ENCODE measurements at regions not wholly inside any gene's neighbourhood (a gene's known extent, or its start where the extent isn't known, plus 50 kb on each side); places are given as distances from the start of the nearest gene placed in this dataset.
"Not testable (repeated sequence)": the region's sequence is repeated elsewhere in the genome, so short reads cannot be mapped to it uniquely, and the experiment has no call there.

GRCh38 chr6:101116337-101116736, 235.2 kb upstream of the ASCC3 start:
- DNase-seq = no peak

DNA sequence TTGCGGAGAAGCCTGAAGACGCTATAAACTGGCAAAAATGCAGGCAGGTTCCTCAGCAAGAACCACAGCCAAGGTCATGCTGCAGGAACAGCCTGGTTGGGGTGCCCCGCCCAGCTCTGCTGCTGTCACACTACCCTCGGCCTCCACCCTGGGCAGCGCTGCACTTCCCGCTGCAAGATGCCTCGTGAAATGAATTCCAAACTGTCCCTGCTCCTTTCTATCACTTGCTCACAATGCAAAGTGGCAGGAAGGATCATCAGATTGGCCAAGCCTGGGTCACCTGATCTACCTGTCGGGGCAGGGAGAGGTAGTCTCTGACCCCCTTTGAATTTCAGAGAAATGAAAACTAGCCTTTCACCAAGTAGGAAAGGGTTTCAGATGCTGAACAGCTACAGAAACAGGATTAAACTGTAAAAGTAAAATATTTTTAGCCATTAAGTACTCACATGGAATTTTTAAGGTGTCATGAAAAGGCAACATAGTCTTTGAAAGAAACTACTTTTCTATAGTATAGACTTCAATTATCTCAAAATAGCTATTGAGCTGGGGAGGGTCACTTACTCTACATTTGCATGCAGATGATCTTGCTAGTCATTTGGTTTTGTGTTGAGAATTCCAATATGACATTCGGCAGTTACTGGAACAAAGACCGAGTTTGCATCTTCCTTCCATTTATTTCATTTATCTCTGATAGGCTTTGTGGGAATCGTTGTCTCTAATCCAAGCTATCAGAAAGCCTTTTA, 236.4 kb upstream of the ASCC3 start:
- no peak for DNase-seq

- DNase-seq = no peak
Measured at GRCh38 chr6:101118136-101118396, 236.9 kb upstream of the ASCC3 start.

GRCh38 chr6:101120747-101121146, 239.6 kb upstream of the ASCC3 start:
- no peak for DNase-seq

- no peak for DNase-seq
Measured at GRCh38 chr6:101125380-101125971, 244.3 kb upstream of the ASCC3 start.

- no peak for DNase-seq
Measured at GRCh38 chr6:101126501-101126900, 245.4 kb upstream of the ASCC3 start.

GRCh38 chr6:101129851-101130250, 248.7 kb upstream of the ASCC3 start:
- no peak for DNase-seq

DNA sequence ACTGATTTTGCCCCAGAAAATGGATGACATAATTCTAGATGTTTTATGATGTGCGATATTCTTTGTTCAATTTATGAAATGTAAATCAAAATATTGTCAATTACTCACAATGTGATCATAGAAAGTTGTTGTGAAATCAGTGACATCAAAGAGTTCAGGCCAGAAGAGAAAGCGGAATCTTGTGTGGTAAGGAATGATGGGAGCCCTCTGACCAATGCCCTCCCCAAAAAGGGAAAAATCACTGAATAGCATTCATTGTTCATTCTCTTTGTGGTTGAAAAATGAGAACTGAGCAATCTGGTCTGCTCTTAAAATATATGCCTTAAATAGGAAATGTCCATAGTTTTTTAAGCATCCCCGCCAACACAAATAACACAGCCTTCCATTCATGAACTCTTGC, 247.1 kb upstream of the GRIK2 start:
- no peak for DNase-seq

GRCh38 chr6:101150226-101150625, 243.3 kb upstream of the GRIK2 start:
- no peak for DNase-seq

DNA sequence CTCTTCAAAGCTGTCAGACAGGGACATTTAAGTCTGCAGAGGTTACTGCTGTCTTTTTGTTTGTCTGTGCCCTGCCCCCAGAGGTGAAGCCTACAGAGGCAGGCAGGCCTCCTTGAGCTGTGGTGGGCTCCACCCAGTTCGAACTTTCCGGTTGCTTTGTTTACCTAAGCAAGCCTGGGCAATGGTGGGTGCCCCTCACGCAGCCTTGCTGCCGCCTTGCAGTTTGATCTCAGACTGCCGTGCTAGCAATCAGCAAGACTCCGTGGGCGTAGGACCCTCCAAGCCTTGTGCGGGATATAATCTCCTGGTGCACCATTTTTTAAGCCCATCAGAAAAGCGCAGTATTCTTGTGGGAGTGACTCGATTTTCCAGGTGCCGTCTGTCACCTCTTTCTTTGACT, 235.9 kb upstream of the GRIK2 start:
- not testable (repeated sequence) for DNase-seq

DNA sequence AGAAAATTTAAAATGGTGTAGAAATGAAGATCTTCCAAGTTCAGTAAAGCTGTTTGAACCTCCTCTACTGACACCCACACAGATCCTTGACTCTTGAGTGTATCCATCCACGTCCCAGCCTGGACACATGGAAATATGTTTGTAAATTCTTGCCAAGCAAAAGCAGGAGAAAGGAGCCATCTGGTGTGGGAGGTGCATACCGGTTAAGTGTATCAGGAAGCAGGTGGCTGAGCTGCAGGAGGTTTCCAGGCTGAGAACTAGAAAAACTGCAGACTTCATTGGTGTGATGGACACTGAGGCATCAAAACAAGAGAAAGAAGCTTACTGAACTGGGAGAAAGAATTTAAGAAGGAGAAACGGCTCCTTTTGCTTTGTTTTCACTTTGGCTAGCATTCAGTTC, 229.9 kb upstream of the GRIK2 start:
- DNase-seq = no peak

DNA sequence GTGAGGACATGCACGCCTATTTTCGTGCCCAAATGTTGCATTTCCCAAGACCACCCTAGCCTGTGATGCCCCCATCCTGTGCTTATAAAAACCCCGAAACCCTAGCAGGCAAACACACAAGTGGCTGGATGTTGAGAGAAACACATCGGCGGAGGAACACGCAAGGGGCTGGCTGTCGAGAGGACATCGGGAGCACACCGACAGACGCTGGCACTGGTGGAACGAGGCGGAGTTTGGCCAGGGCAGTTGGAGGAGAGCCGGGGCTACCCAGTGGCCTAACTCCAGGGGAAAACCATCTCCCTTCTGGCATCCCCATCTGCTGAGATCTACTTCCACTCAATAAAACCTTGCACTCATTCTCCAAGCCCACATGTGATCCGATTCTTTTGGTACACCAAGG, 225.9 kb upstream of the GRIK2 start:
- no peak for DNase-seq

DNA sequence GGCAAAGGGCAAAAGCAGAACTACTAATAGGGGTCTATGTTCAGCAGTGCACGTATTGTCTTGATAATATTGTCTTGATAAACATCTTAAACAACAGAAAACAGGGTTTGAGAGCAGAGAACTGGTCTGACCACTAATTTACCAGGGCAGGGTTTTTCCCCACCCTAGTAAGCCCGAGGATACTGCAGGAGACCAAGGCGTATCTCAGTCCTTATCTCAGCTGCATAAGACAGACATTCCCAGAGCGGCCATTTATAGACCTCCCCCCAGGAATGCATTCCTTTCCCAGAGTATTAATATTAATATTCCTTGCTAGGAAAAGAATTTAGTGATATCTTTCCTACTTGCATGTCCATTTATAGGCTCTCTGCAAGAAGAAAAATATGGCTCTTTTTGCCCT, 222.5 kb upstream of the GRIK2 start:
- not testable (repeated sequence) for DNase-seq

- no peak for DNase-seq
Measured at GRCh38 chr6:101178748-101179147, 214.8 kb upstream of the GRIK2 start.

DNA sequence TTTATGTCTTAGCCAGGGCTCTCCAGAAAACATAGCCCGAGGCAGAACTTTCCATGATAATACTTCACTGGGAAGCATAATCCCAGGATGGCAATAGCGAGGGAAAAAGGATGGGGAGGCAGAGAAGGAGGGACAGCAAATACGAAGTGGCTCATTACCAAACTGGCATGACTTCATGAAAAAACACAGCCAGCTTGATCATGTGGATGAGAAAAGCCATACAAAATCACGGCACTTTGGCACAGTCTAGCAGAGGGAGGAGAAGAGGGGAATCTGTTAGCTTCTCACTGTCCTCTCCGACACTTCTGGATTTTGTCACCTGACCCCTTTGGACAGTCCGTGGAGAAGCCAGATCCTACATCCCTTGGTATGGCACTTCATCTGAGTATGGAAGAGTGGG, 212.5 kb upstream of the GRIK2 start:
- no peak for DNase-seq

- not testable (repeated sequence) for DNase-seq
Measured at GRCh38 chr6:101188285-101188798, 205.2 kb upstream of the GRIK2 start.

DNA sequence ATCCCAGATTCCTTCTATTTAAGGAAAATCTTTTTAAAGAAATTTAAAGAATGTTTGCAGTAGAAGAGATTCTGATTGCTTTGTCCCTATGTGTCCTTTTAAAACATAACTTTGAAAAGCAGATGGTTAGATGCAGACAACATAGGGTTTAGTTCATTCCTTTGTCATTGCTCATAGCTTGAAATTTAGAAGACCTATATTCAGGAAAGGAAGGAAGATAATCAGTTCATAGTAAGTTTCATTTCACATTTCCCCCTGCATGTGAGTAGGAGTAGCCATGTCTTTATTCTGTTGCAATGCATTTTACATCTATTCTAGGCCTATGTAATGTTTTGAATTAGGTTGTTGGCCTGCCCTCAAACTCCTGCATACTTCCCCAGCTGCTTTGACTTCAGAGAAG, 197.9 kb upstream of the GRIK2 start:
- no peak for DNase-seq

DNA sequence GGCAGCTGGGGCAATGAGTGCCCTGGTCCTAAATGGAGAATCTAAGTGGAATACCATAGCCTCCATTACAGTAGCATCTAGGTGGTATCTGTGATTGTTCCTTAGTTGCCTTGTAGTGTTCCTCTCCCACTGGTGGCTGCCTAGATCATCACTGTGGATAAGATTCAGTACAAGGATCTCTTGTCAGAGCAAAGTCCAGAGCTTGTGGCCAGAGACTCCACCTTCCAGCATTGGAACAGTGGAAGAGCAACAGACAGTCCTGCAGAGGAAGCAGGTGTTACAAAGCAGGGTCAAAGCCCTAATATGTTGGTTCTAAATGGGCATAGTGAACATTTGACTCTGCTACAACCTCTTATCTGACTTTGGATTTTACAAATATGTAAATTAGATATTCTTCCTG, 194.1 kb upstream of the GRIK2 start:
- DNase-seq = no peak

DNA sequence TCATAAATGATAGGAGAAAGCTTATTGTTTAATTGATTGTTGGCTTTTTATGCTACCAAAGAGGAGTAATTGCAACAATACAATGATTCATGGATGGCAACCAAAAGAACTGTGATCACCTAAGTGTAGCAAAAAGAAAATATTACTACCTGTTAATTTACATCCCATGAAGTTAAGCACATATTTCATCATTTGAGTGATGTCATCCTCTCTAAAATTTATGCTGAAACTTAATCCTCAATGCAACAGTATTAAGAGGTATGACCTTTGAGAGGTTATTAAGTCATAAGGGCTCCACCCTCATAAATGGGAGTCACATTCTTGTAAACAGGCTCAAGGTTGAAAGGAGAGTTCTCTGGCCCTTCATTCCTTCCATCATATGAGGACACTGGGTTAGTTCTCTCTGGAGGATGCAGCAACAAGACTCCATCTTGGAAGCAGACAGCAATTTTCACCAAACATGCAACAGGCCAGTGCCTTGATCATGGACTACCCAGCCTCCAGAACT, 190.6 kb upstream of the GRIK2 start:
- DNase-seq = no peak

DNA sequence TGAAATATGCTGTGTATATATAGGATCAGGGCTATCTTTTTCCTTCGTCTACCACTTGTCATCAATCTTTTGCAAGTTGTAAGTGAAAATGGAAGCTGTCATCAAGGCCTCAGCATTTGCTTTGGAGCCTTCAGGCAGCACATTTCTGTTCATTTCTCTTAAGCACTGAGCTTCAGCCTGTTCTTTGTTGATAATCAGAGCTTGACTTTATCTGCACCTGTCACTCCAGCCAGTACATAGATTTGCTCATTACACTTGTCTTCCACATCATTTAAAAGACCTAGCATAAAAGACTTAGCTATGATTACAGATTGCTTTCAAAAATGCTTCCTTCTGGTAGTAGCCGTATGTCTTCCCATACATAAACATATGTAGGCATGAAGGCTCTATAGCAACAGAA, 189.8 kb upstream of the GRIK2 start:
- DNase-seq = no peak

- DNase-seq = no peak
Measured at GRCh38 chr6:101208152-101208551, 185.4 kb upstream of the GRIK2 start.

DNA sequence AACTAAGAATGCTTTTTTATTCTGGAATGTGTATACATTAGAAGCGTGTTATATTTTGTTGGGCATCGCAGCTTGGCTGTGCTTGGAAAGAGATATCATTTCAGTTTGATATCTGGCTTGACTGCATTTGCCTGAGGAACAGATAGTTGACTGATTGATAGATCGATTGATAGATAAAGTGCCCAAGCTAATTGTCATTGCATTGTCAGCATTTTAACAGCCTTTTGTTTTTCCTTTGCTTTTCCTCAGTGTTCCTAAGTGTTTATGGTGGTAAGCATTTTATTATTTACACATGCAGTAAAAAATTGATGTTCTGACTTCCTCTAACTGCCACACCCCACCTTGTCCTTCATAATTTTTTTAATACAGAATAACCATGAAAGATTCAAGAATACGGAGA, 180.9 kb upstream of the GRIK2 start:
- no peak for DNase-seq

DNA sequence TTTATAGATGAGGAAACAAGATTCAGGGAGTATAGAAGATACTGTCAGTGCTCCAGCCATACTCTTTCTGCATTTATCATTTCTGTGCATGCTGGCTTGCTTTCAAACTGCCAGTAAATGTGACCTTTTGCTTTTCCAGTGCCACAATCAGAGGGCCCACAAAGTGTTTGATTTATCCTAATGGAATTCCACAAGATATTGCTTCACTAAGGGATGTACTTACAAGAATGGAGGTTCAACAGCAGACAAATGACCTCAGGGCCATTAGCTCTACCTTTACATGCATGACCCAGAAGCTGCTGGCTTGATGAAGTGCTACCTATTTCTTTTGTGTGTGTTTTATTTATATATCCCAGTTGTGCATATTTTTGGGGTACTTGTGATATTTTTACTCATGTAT, 171.5 kb upstream of the GRIK2 start:
- no peak for DNase-seq

DNA sequence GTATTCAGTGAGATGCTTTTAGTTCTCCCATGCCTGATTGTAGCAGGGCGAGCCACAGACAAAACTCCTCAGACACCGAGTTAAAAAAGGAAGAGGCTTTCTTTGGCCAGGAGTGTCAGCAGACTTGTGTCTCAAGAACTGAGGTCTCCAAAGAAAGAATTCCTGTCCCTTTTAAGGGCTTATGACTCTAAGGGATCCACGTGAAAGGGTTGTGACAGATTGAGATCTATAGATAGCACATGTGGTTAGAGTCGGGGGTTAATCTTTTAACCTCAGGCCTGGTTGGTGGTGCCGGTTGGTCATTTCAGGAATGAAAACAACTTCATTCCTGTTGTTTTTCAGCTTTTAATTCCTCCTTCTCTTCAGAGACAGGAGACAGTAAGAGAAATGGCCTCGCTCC, 168.8 kb upstream of the GRIK2 start:
- DNase-seq = no peak

DNA sequence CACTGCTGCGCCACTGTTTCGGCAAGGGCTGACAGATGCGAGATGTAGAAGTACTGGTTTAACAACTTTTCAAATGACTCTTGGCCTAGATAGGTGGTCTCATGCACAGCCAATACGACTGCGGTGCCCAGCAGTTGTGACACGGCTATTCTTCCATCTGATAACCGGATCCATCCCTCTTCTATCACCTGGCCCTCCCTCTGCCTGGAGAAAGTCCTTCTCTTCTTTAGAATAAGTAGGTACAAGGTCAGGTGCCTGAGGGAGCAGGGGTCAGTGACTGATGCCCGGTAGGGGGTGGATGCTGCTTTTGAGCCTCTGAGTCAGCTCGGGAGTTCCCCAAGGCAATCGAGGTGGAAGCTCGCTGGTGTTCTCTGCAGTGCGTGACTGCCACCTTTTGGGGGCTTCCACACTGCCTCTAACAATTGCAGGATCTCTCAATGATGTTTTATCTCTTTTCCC, 166.8 kb upstream of the GRIK2 start:
- DNase-seq = peak; percentile 28

Data from stimulated activated CD8-positive, alpha-beta memory T cell treated with anti-CD3 and anti-CD28 coated beads, Interleukin-4, amount 100 ng/mL, for 48 hours (primary cell).